GM04504 (cell line): ENCODE measurements at regions not wholly inside any gene's neighbourhood (a gene's known extent, or its start where the extent isn't known, plus 50 kb on each side); places are given as distances from the start of the nearest gene placed in this dataset.

Experiments used
- DNase-seq: peaks from one replicate; pipeline ENCODE4 v3.0.0-alpha.2; 2012; ENCODE audit warnings: low read depth

DNA sequence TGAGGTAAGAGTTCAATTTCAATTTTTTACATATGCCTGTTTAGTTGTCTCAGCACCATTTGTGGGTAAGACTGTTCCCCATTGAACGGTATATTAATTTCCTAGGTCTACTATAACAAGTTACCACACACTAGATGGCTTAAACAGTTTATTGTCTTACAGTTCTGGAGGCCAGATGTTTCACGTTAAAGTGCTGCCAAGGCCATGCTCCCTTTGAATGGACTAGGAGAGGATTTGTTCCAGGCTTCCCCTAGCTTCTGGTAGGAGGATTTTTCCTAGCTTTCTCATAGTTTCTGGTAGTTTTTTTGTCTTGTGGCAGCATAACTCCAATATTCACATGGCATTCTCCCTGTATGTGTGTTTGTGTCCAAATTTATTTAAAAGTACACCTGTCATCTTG is 149.3 kb upstream of the CYSLTR1 start:
- DNase-seq = no peak

DNA sequence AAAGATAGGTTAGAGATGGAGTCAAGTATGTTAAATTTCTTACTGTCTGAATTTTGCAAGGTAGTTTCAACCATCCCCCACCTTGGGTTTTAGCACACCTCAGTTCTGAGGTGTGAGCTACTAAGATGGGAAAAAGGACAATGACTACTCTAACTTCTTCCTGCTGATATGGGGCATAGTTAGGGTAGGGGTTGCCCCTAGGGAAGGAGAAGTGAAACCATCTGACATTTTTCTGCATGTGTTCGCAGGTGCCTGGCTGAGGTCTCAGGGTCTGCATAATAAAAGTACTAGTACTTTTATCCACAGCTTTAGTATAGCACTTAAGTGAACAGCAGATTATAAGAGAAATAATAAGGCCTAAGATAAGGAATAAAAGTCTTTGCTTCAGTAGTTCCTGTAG is 129.5 kb upstream of the CYSLTR1 start:
- DNase-seq = no peak

DNA sequence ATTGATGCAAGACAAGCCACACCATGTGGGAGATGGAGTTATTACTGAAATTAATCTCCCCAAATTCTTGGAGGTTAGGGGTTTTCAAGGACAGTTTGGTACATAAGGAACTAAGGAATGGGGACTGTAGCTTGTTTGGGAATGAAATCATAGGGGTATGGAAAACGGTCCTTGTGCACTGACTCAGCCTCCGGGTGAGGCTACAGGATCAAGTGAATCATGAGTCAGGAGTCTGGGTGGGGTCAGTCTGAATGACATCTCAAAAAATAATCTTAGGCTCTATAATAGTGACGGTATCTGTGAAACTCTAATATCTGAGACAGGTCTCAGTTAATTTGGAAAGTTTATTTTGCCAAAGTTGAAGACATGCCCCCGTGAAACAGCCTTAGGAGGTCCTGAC is 128.5 kb upstream of the CYSLTR1 start:
- DNase-seq = peak; percentile 0

DNA sequence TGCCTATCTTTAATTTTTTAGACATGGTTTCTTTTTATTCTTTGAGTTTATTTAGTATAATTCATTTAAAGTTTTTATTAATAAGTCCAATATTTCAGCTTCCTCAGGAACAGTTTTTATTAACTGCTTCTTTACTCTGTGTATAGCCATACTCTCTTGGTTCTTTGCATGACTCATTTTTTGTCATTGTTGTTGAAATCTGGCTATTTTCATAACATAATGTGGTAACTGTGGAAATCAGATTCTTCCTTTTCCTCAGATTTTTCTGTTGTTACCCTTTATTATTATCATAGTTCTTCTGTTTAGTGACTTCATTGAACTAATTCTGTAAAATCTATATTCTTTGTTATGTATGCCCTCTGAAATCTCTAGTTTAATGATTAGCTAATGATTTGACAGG is 124.9 kb upstream of the CYSLTR1 start:
- DNase-seq = no peak

DNA sequence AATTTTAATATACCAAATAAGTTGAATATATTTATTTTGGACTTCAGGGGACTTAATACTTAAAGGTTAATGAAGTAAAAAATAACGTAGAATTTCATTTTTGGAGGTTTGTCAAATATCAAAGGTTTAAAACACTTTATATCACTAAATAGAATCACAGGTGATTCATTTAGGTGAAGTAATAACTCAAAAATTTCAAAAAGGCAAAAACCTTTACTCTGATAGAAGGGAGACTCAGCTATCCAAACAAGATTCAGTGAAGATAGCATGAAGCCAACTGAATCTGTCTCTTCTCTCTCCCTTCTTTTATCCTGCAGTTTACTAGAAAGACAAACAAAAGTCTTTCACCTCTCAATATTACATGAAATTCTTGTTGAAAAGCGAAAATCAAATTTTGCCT is 110.2 kb upstream of the CYSLTR1 start:
- no peak for DNase-seq

DNA sequence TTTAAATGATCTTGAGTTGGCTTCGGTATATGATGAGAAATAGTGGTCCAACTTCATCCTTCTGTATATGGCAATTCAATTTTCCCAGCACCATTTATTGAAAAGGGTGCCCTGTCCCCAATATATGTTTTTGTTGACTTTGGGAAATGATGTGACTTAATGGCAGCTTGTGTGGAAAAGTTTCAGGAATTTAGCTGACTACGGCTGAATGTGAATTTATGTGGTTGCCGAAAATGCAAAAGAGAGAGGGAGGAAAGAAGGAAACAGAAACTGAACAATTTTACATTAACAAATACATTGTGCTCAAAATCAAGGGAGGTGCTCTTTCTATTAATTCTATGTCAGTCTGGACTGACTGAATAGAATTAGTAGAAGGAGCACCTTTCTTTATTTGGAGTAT is 101.8 kb upstream of the CYSLTR1 start:
- no peak for DNase-seq

DNA sequence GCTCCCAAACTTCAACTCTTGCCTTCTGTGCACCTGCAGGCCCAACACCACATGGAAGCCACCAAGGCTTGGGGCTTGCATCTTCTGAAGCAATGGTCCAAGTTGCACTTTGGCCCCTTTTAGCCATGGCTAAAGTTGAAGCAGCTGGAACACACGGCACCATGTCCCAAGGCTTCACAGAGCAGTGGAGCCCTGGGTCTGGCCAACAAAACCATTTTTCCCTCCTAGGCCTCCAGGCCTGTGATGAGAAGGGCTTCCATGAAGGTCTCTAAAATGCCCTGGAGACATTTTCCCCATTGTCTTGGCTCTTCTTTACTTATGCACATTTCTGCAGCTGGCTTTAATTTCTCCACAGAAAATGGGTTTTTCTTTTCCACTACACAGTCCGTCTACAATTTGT is 61.3 kb upstream of the CYSLTR1 start:
- DNase-seq = no peak

DNA sequence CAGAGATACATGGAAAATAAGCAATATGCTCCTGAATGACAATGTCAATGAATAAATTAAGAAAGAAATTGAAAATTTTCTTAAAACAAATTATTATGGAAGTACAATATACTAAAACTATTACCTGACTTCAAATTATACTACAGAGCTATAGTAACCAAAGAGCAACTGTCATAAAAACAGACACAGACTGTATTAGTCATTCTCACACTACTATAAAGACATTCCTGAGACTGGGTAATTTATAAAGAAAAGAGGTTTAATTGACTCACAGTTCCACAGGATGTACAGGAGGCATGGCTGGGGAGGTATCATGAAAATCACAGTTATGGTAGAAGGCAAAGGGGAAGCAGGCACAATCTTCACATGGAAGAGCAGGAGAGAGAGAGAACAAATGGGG is 60.0 kb upstream of the CYSLTR1 start:
- DNase-seq = no peak

DNA sequence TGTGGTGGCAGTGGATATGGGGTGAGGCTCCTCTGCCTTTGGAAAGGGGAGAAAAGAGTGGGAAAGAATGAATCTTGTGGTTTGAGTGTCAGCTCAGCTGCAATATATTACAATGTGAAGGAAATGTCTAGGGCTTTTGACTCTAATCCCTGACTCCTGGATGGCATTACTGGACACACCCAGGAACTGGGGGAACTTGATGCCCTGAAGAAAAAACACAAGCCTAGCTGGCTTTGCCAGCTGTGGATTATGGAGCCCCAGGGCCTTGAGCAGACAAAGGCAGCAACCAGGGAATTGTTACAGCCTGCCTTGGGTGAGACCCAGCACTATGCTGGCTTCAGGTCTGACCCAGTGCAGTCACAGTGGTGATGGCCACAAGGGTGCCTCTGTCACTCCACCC is 57.1 kb upstream of the CYSLTR1 start:
- no peak for DNase-seq

DNA sequence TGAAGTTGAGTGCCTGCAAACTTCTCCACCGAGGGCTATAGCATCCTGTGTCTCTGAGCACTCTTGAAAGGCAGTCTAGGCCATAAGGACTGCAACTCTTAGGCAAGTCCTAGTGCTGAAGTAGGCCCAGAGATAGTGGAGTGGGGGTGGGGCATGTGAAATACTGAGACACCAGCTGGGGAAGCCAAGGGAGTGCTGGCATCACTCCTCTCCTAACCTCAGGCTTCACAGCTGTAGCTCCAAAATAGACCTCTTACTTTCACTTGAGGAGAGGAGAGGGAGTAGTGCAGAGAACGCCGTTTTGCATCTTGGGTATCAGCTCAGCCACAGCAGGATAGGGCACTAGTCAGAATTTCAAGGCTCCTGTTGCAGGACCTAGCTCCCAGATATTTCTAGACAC is 56.2 kb upstream of the CYSLTR1 start:
- DNase-seq = no peak

DNA sequence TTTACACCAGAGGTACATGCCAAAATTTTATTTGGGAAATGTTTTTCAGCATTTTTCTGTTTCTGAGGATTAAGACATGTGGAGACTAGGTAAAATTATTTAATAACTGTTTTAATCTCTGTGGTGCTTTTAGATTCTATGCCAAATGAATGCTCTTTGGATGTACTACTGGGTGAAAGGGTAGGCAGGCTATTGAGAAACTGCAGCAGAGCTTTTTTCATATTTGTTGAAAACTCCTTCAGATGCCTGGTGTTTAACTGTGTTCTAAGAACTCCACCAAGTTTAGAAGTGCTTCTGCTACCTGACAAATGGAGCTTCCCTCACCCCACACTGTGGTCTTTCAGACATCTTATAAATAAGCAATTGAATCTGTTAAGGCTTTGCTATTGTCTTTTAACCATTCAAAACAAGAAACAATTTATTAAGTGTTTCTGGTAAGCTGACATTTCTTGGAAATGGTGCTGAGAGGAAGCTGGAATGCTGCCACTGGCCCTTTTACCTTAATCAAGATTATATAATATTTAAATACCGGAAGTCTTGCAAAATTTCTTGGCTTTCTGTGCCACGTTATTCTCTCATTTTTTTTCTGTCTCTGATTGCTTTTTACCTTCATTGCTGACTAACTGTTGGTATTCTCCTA is 51.2 kb upstream of the CYSLTR1 start:
- no peak for DNase-seq
